HEK293 (cell line): ENCODE measurements at regions not wholly inside any gene's neighbourhood (a gene's known extent, or its start where the extent isn't known, plus 50 kb on each side); places are given as distances from the start of the nearest gene placed in this dataset.

ENCODE experiments used
- CTCF ChIP-seq: fragments of 450-650 bp; formaldehyde crosslinking; IDR thresholded peaks from 2 replicates; pipeline ENCODE4 v1.5.1; 2016; ENCODE audit warnings: missing biosample characterization, missing genetic modification characterization
- OVOL3 ChIP-seq: fragments of 450-650 bp; formaldehyde crosslinking; IDR thresholded peaks from 2 replicates; pipeline ENCODE4 v1.5.1; 2016; ENCODE audit warnings: missing biosample characterization, missing genetic modification characterization
- PBX3 ChIP-seq: sonication (generic); formaldehyde crosslinking; IDR thresholded peaks from 2 replicates; pipeline ENCODE4 v1.8.1; 2022; ENCODE audit warnings: mild to moderate bottlenecking, moderate library complexity, missing genetic modification reagents
- REST ChIP-seq: fragments of 450-650 bp; formaldehyde crosslinking; IDR thresholded peaks from 2 replicates; pipeline ENCODE4 v1.5.1; 2016; ENCODE audit warnings: missing biosample characterization, missing genetic modification characterization
- YY1 ChIP-seq: fragments of 450-650 bp; formaldehyde crosslinking; IDR thresholded peaks from 2 replicates; pipeline ENCODE4 v1.5.1; 2018; ENCODE audit warnings: missing biosample characterization, missing genetic modification characterization
- ZBTB10 ChIP-seq: fragments of 450-650 bp; formaldehyde crosslinking; IDR thresholded peaks from 2 replicates; pipeline ENCODE4 v1.5.1; 2016; ENCODE audit warnings: missing biosample characterization, missing genetic modification characterization
- ZBTB7A ChIP-seq: fragments of 450-650 bp; formaldehyde crosslinking; IDR thresholded peaks from 2 replicates; pipeline ENCODE4 v1.5.1; 2016; ENCODE audit warnings: low read depth, missing biosample characterization, missing genetic modification characterization
- ZFP41 ChIP-seq: fragments of 450-650 bp; formaldehyde crosslinking; IDR thresholded peaks from 2 replicates; pipeline ENCODE4 v1.5.1; 2016; ENCODE audit warnings: missing biosample characterization, missing genetic modification characterization, borderline replicate concordance
- ZNF138 ChIP-seq: fragments of 450-650 bp; formaldehyde crosslinking; IDR thresholded peaks from 2 replicates; pipeline ENCODE4 v1.5.1; 2016; ENCODE audit warnings: missing biosample characterization, missing genetic modification characterization, borderline replicate concordance
- ZNF362 ChIP-seq: fragments of 450-650 bp; formaldehyde crosslinking; IDR thresholded peaks from 2 replicates; pipeline ENCODE4 v1.5.1; 2016; ENCODE audit warnings: missing biosample characterization, missing genetic modification characterization
- ZNF610 ChIP-seq: fragments of 450-650 bp; formaldehyde crosslinking; IDR thresholded peaks from 2 replicates; pipeline ENCODE4 v1.5.1; 2016; ENCODE audit warnings: missing biosample characterization, missing genetic modification characterization, borderline replicate concordance

- TF ChIP-seq OVOL3 (tag by site-specific recombination): no peak
- TF ChIP-seq ZBTB10: no peak
- no peak for TF ChIP-seq ZNF362
- no peak for TF ChIP-seq CTCF (tag by site-specific recombination)
- no peak for TF ChIP-seq ZFP41 (tag by site-specific recombination)
- no peak for TF ChIP-seq YY1 (tag by site-specific recombination)
- no peak for TF ChIP-seq ZNF138 (tag by site-specific recombination)
- no peak for TF ChIP-seq ZBTB7A (tag by site-specific recombination)
- no peak for TF ChIP-seq REST (tag by site-specific recombination)
- TF ChIP-seq ZNF610 (tag by site-specific recombination): no peak
- no peak for TF ChIP-seq PBX3
Measured at GRCh38 chr18:78376046-78376445, 603.6 kb upstream of the SALL3 start.
